ENCODE measurements at regions not wholly inside any gene's neighbourhood (a gene's known extent, or its start where the extent isn't known, plus 50 kb on each side); places are given as distances from the start of the nearest gene placed in this dataset.

- TF ChIP-seq POLR2AphosphoS5 (IDR thresholded peaks at IDR 0.05) = no peak
- no peak for TF ChIP-seq CTCF (IDR thresholded peaks at IDR 0.05)
Observed at GRCh38 chr16:72481419-72481818, 309.5 kb upstream of the PMFBP1 start.

All from esophagus muscularis mucosa (tissue), 3 donors.